C4-2B (cell line): ENCODE measurements at regions not wholly inside any gene's neighbourhood (a gene's known extent, or its start where the extent isn't known, plus 50 kb on each side); places are given as distances from the start of the nearest gene placed in this dataset.

Experiments
- CTCF ChIP-seq: fragments of 450-650 bp; conservative IDR thresholded peaks from 2 replicates; pipeline ENCODE4 v1.5.1; 2017; ENCODE audit warnings: mild to moderate bottlenecking
- ZFX ChIP-seq: fragments of 450-650 bp; IDR thresholded peaks from 2 replicates; pipeline ENCODE4 v1.6.1; 2017

GRCh38 chr1:25051504-25051903, 121.4 kb upstream of the RUNX3 start:
- TF ChIP-seq CTCF (no peak), ZFX (no peak)
